ENCODE measurements at regions not wholly inside any gene's neighbourhood (a gene's known extent, or its start where the extent isn't known, plus 50 kb on each side); places are given as distances from the start of the nearest gene placed in this dataset.

GRCh38 chr6:144823131-144823530 is 538.0 kb downstream of the UTRN start:
- no peak for TF ChIP-seq TAF1 (CRISPR knock-in tag; IDR thresholded peaks at IDR 0.05)
- TF ChIP-seq E2F5 (CRISPR knock-in tag; conservative IDR thresholded peaks at IDR 0.05) = no peak
- no peak for TF ChIP-seq ZNF703 (CRISPR knock-in tag; IDR thresholded peaks at IDR 0.05; ENCODE audit: borderline replicate concordance)

All from HepG2 (cell line).